Peyer's patch (tissue), 4 donors: ENCODE measurements at regions not wholly inside any gene's neighbourhood (a gene's known extent, or its start where the extent isn't known, plus 50 kb on each side); places are given as distances from the start of the nearest gene placed in this dataset.
A peak's percentile ranks its signal among the peaks of the same experiment; 100 is the strongest.

Experiments
- DNase-seq, 3 donors: peaks; one replicate each; pipeline ENCODE4 v3.0.0-alpha.2; 2017 to 2019
- H3K27ac ChIP-seq, 4 donors: fragments of 200-600 bp; sonication (generic); one replicate each; pipeline ENCODE4 v1.5.1; 2016 to 2019
- H3K27me3 ChIP-seq, 2 donors: fragments of 200-600 bp; sonication (generic); one replicate each; pipeline ENCODE4 v1.5.1; 2019
- H3K36me3 ChIP-seq, 3 donors: fragments of 200-600 bp; sonication (generic); one replicate each; pipeline ENCODE4 v1.5.1; 2016 to 2019
- H3K4me1 ChIP-seq, 4 donors: fragments of 200-600 bp; sonication (generic); one replicate each; pipeline ENCODE4 v1.5.1; 2016 to 2019
- H3K4me3 ChIP-seq, 4 donors: fragments of 200-600 bp; sonication (generic); 1 replicate in 3 of 4; 2 replicates in 1 of 4; pipeline ENCODE4 v1.5.1; 2016 to 2019; ENCODE audit warnings: mild to moderate bottlenecking in 1 of 4
- H3K9me3 ChIP-seq, 4 donors: fragments of 200-600 bp; sonication (generic); one replicate each; pipeline ENCODE4 v1.5.1; 2016 to 2019; ENCODE audit warnings: mild to moderate bottlenecking in 1 of 4
- CTCF ChIP-seq, 6 experiments: fragments of 450-650 bp in 4 of 6; fragments of 200-600 bp in 2 of 6; sonication (generic) in 1 of 6; IDR thresholded peaks; one replicate each; pipeline ENCODE4 v1.5.1; 2017 to 2019; ENCODE audit warnings: antibody characterized with exemption in 6 of 6, mild to moderate bottlenecking in 3 of 6, moderate library complexity in 1 of 6
- POLR2A ChIP-seq, 2 donors: fragments of 450-650 bp; IDR thresholded peaks; one replicate each; pipeline ENCODE4 v1.5.1; 2017; ENCODE audit warnings: antibody characterized with exemption in 2 of 2, mild to moderate bottlenecking in 2 of 2, moderate library complexity in 2 of 2

GRCh38 chr13:33380487-33381079 lies 95.0 kb upstream of the STARD13 start:
- no peak overlapping the region for H3K4me3 ChIP-seq
- H3K27me3 ChIP-seq = no peaks in the 10 kb centered on the region
- no peak for DNase-seq
- H3K36me3 ChIP-seq = no peaks in the 10 kb centered on the region
- TF ChIP-seq POLR2A (IDR thresholded peaks at IDR 0.05) (no peak), CTCF (IDR thresholded peaks at IDR 0.05) (no peak)
- H3K4me1 ChIP-seq = no peaks in the 10 kb centered on the region
- no peaks in the 10 kb centered on the region for H3K9me3 ChIP-seq
- H3K27ac ChIP-seq = no peak overlapping the region

GRCh38 chr13:33381180-33381579 lies 95.6 kb upstream of the STARD13 start:
- no peak overlapping the region for H3K27ac ChIP-seq

GRCh38 chr13:33381906-33382305 lies 96.4 kb upstream of the STARD13 start:
- TF ChIP-seq POLR2A (IDR thresholded peaks at IDR 0.05) = no peak
- TF ChIP-seq CTCF (IDR thresholded peaks at IDR 0.05) = no peak
- Histone ChIP-seq H3K4me3 (no peak overlapping the region), H3K36me3 (no peaks in the 10 kb centered on the region), H3K27ac (no peak overlapping the region), H3K4me1 (no peaks in the 10 kb centered on the region), H3K27me3 (no peaks in the 10 kb centered on the region), H3K9me3 (no peaks in the 10 kb centered on the region)
- DNase-seq = no peak

More at GRCh38 chr13:33381180-33381579, 95.6 kb upstream of the STARD13 start:
- Histone ChIP-seq H3K9me3 (no peaks in the 10 kb centered on the region), H3K36me3 (no peaks in the 10 kb centered on the region), H3K4me3 (no peak overlapping the region), H3K27me3 (no peaks in the 10 kb centered on the region), H3K4me1 (no peaks in the 10 kb centered on the region)
- DNase-seq = no peak
- TF ChIP-seq POLR2A (IDR thresholded peaks at IDR 0.05) (no peak), CTCF (IDR thresholded peaks at IDR 0.05) (no peak)

GRCh38 chr13:33383724-33384577 lies 98.4 kb upstream of the STARD13 start:
- Histone ChIP-seq H3K27me3 (no peaks in the 10 kb centered on the region), H3K4me3 (no peak overlapping the region), H3K9me3 (no peaks in the 10 kb centered on the region), H3K27ac (no peak overlapping the region), H3K4me1 (no peaks in the 10 kb centered on the region), H3K36me3 (no peaks in the 10 kb centered on the region)
- DNase-seq = no peak
- TF ChIP-seq CTCF (IDR thresholded peaks at IDR 0.05) = no peak
- no peak for TF ChIP-seq POLR2A (IDR thresholded peaks at IDR 0.05)

- H3K36me3 ChIP-seq = no peaks in the 10 kb centered on the region
- DNase-seq = no peak
- TF ChIP-seq CTCF (IDR thresholded peaks at IDR 0.05) = peak in 3 of 6 experiments; percentile 3 to 32 (median 9)
- no peak for TF ChIP-seq POLR2A (IDR thresholded peaks at IDR 0.05)
- H3K4me3 ChIP-seq = no peak overlapping the region
- no peaks in the 10 kb centered on the region for H3K9me3 ChIP-seq
- H3K27me3 ChIP-seq = no peaks in the 10 kb centered on the region
- no peak overlapping the region for H3K27ac ChIP-seq
- no peaks in the 10 kb centered on the region for H3K4me1 ChIP-seq
These were observed 102.9 kb upstream of the STARD13 start for GRCh38 chr13:33388286-33388998.
